CD4-positive, alpha-beta memory T cell (primary cell): ENCODE measurements at regions not wholly inside any gene's neighbourhood (a gene's known extent, or its start where the extent isn't known, plus 50 kb on each side); places are given as distances from the start of the nearest gene placed in this dataset.

Experiments used
- CTCF ChIA-PET: fragments of 350-600 bp; sonication (Branson Sonifier 250); formaldehyde crosslinking; loops from one replicate; lab custom pipeline; 2021; ENCODE audit warnings: inconsistent platforms; ENCODE audit not compliant: partially characterized antibody; lab: Charles Lee
- POLR2A ChIA-PET: fragments of 350-600 bp; sonication (Branson Sonifier 250); formaldehyde crosslinking; loops from one replicate; lab custom pipeline; 2021; ENCODE audit not compliant: partially characterized antibody; lab: Charles Lee
- DNase-seq, 5 donors: peaks; one replicate each; pipeline versions ENCODE4 v3.0.0 to v3.0.0-alpha.2; 2020 to 2022; ENCODE audit warnings: mixed read lengths in 1 of 5
- H3K27ac ChIP-seq: one replicate; pipeline ENCODE4 v1.7.0; 2013; ENCODE audit warnings: low read depth, low read length
- H3K27me3 ChIP-seq: 2 replicates; pipeline ENCODE4 v1.7.0; 2013; ENCODE audit warnings: mild to moderate bottlenecking, low read length, moderate library complexity; ENCODE audit not compliant: insufficient read depth
- H3K36me3 ChIP-seq: 2 replicates; pipeline ENCODE4 v1.7.0; 2013; ENCODE audit warnings: mild to moderate bottlenecking, low read length, moderate library complexity; ENCODE audit not compliant: insufficient read depth
- H3K4me1 ChIP-seq: 2 replicates; pipeline ENCODE4 v1.7.0; 2013; ENCODE audit warnings: mild to moderate bottlenecking, low read length, moderate library complexity; ENCODE audit not compliant: insufficient read depth
- H3K4me3 ChIP-seq, 2 donors: one replicate each; pipeline ENCODE4 v1.7.0; 2013; ENCODE audit warnings: low read length in 2 of 2, mild to moderate bottlenecking in 1 of 2
- H3K9me3 ChIP-seq, 2 donors: one replicate each; pipeline ENCODE4 v1.7.0; 2013; ENCODE audit warnings: low read length in 2 of 2, control low read depth in 1 of 2; ENCODE audit not compliant: control insufficient read depth in 1 of 2
- H3K27ac Mint-ChIP-seq, 7 donors: one replicate each; pipeline ENCODE4 v1.8.0; 2020 to 2021; ENCODE audit warnings: mixed read lengths in 7 of 7, mild to moderate bottlenecking in 6 of 7, inconsistent platforms in 3 of 7, moderate library complexity in 3 of 7
- H3K27me3 Mint-ChIP-seq, 2 donors: one replicate each; pipeline ENCODE4 v1.8.0; 2020 to 2021; ENCODE audit warnings: mixed read lengths in 2 of 2
- H3K36me3 Mint-ChIP-seq, 2 donors: one replicate each; pipeline ENCODE4 v1.8.0; 2020 to 2021; ENCODE audit warnings: mixed read lengths in 2 of 2, inconsistent platforms in 1 of 2, mild to moderate bottlenecking in 1 of 2
- H3K4me1 Mint-ChIP-seq, 4 donors: one replicate each; pipeline ENCODE4 v1.8.0; 2020 to 2021; ENCODE audit warnings: mixed read lengths in 4 of 4, mild to moderate bottlenecking in 1 of 4
- H3K4me3 Mint-ChIP-seq, 8 donors: one replicate each; pipeline ENCODE4 v1.8.0; 2020 to 2021; ENCODE audit warnings: mixed read lengths in 8 of 8, mild to moderate bottlenecking in 7 of 8, moderate library complexity in 6 of 8, inconsistent platforms in 3 of 8
- H3K9me3 Mint-ChIP-seq, 8 donors: one replicate each; pipeline ENCODE4 v1.8.0; 2020 to 2021; ENCODE audit warnings: mixed read lengths in 8 of 8, mild to moderate bottlenecking in 5 of 8, inconsistent platforms in 3 of 8, moderate library complexity in 1 of 8
- intact Hi-C: fragments of 100-400 bp; cut with micrococcal nuclease; formaldehyde crosslinking; loops from one replicate; pipeline ENCODE4 v1.15.1; 2023

GRCh38 chr9:26066237-26066636, 388.0 kb upstream of the TUSC1 start:
- Mint-ChIP-seq H3K36me3 (no peaks in the 10 kb centered on the region), H3K27me3 (no peaks in the 10 kb centered on the region), H3K4me1 (no peaks in the 10 kb centered on the region), H3K4me3 (no peak overlapping the region), H3K27ac (no peak overlapping the region), H3K9me3 (peaks cover 0 to 15% (median 9%) of the 10 kb centered on the region in 8 donors)
- Histone ChIP-seq H3K27me3 (no peaks in the 10 kb centered on the region), H3K27ac (no peak overlapping the region), H3K9me3 (no peaks in the 10 kb centered on the region), H3K36me3 (no peaks in the 10 kb centered on the region), H3K4me3 (no peak overlapping the region), H3K4me1 (no peaks in the 10 kb centered on the region)
- CTCF ChIA-PET = no interaction called here
- no peak for DNase-seq
- POLR2A ChIA-PET = no interaction called here
- intact Hi-C loops = no loop called here

GRCh38 chr9:26061948-26062575, 383.8 kb upstream of the TUSC1 start:
- H3K4me1 Mint-ChIP-seq = no peaks in the 10 kb centered on the region
- H3K4me3 Mint-ChIP-seq = no peak overlapping the region
- Histone ChIP-seq H3K9me3 (no peaks in the 10 kb centered on the region), H3K4me3 (no peak overlapping the region), H3K27ac (no peak overlapping the region), H3K4me1 (no peaks in the 10 kb centered on the region), H3K36me3 (no peaks in the 10 kb centered on the region), H3K27me3 (no peaks in the 10 kb centered on the region)
- no peak overlapping the region for H3K27ac Mint-ChIP-seq
- peaks cover 0 to 20% (median 11%) of the 10 kb centered on the region in 8 donors for H3K9me3 Mint-ChIP-seq
- ChIA-PET POLR2A (no interaction called here), CTCF (no interaction called here)
- no peaks in the 10 kb centered on the region for H3K36me3 Mint-ChIP-seq
- no peak for DNase-seq
- intact Hi-C loops = no loop called here
- H3K27me3 Mint-ChIP-seq = no peaks in the 10 kb centered on the region

- Histone ChIP-seq H3K27me3 (no peaks in the 10 kb centered on the region), H3K4me1 (no peaks in the 10 kb centered on the region), H3K27ac (no peak overlapping the region), H3K36me3 (no peaks in the 10 kb centered on the region), H3K4me3 (no peak overlapping the region), H3K9me3 (no peaks in the 10 kb centered on the region)
- Mint-ChIP-seq H3K36me3 (no peaks in the 10 kb centered on the region), H3K27me3 (no peaks in the 10 kb centered on the region), H3K4me3 (no peak overlapping the region), H3K27ac (no peak overlapping the region), H3K9me3 (peaks cover 3 to 22% (median 13%) of the 10 kb centered on the region in 8 donors), H3K4me1 (no peaks in the 10 kb centered on the region)
- intact Hi-C loops = no loop called here
- DNase-seq = no peak
- ChIA-PET CTCF (no interaction called here), POLR2A (no interaction called here)
Measured at GRCh38 chr9:26058111-26058895, 380.1 kb upstream of the TUSC1 start.

- no peak overlapping the region for H3K4me3 Mint-ChIP-seq
- peaks cover 3 to 22% (median 13%) of the 10 kb centered on the region in 8 donors for H3K9me3 Mint-ChIP-seq
- no peaks in the 10 kb centered on the region for H3K9me3 ChIP-seq
- H3K36me3 Mint-ChIP-seq = no peaks in the 10 kb centered on the region
- H3K4me1 Mint-ChIP-seq = no peaks in the 10 kb centered on the region
- no peaks in the 10 kb centered on the region for H3K36me3 ChIP-seq
- ChIA-PET CTCF (no interaction called here), POLR2A (no interaction called here)
- H3K27me3 Mint-ChIP-seq = no peaks in the 10 kb centered on the region
- intact Hi-C loops = no loop called here
- no peak overlapping the region for H3K27ac Mint-ChIP-seq
- no peak overlapping the region for H3K27ac ChIP-seq
- H3K4me3 ChIP-seq = no peak overlapping the region
- no peaks in the 10 kb centered on the region for H3K27me3 ChIP-seq
- no peaks in the 10 kb centered on the region for H3K4me1 ChIP-seq
- no peak for DNase-seq
Measured at GRCh38 chr9:26057050-26057449, 378.8 kb upstream of the TUSC1 start.

GRCh38 chr9:26054600-26055520, 376.6 kb upstream of the TUSC1 start:
- H3K27me3 Mint-ChIP-seq = no peaks in the 10 kb centered on the region
- DNase-seq = no peak
- Histone ChIP-seq H3K27ac (no peak overlapping the region), H3K36me3 (no peaks in the 10 kb centered on the region), H3K27me3 (no peaks in the 10 kb centered on the region), H3K4me1 (no peaks in the 10 kb centered on the region), H3K9me3 (no peaks in the 10 kb centered on the region), H3K4me3 (no peak overlapping the region)
- H3K4me1 Mint-ChIP-seq = no peaks in the 10 kb centered on the region
- CTCF ChIA-PET = no interaction called here
- peaks cover 3 to 26% (median 13%) of the 10 kb centered on the region in 8 donors for H3K9me3 Mint-ChIP-seq
- POLR2A ChIA-PET = no interaction called here
- no peak overlapping the region for H3K27ac Mint-ChIP-seq
- H3K36me3 Mint-ChIP-seq = no peaks in the 10 kb centered on the region
- intact Hi-C loops = no loop called here
- peak overlapping the region in 1 of 8 donors; percentile 17 for H3K4me3 Mint-ChIP-seq

- ChIA-PET CTCF (no interaction called here), POLR2A (no interaction called here)
- no peak for DNase-seq
- Mint-ChIP-seq H3K27me3 (no peaks in the 10 kb centered on the region), H3K4me1 (no peaks in the 10 kb centered on the region), H3K36me3 (no peaks in the 10 kb centered on the region), H3K27ac (no peak overlapping the region), H3K9me3 (peaks cover 3 to 22% (median 13%) of the 10 kb centered on the region in 8 donors), H3K4me3 (no peak overlapping the region)
- Histone ChIP-seq H3K9me3 (no peaks in the 10 kb centered on the region), H3K4me1 (no peaks in the 10 kb centered on the region), H3K4me3 (no peak overlapping the region), H3K36me3 (no peaks in the 10 kb centered on the region), H3K27me3 (no peaks in the 10 kb centered on the region), H3K27ac (no peak overlapping the region)
- intact Hi-C loops = no loop called here
Measured at GRCh38 chr9:26053954-26054353, 375.7 kb upstream of the TUSC1 start.

- Mint-ChIP-seq H3K27ac (no peak overlapping the region), H3K27me3 (no peaks in the 10 kb centered on the region), H3K36me3 (no peaks in the 10 kb centered on the region), H3K9me3 (peaks cover 0 to 27% (median 14%) of the 10 kb centered on the region in 8 donors), H3K4me1 (no peaks in the 10 kb centered on the region), H3K4me3 (no peak overlapping the region)
- CTCF ChIA-PET = no interaction called here
- intact Hi-C loops = no loop called here
- no peaks in the 10 kb centered on the region for H3K36me3 ChIP-seq
- no peak overlapping the region for H3K4me3 ChIP-seq
- H3K4me1 ChIP-seq = no peaks in the 10 kb centered on the region
- POLR2A ChIA-PET = no interaction called here
- no peaks in the 10 kb centered on the region for H3K27me3 ChIP-seq
- H3K27ac ChIP-seq = no peak overlapping the region
- DNase-seq = no peak
- H3K9me3 ChIP-seq = no peaks in the 10 kb centered on the region
Measured at GRCh38 chr9:26043431-26043830, 365.2 kb upstream of the TUSC1 start.
